HG03558 (cell line): ENCODE measurements at regions not wholly inside any gene's neighbourhood (a gene's known extent, or its start where the extent isn't known, plus 50 kb on each side); places are given as distances from the start of the nearest gene placed in this dataset.

ENCODE experiments used
- ATAC-seq: cut with Tn5 transposase; IDR thresholded peaks from one replicate; pipeline ENCODE4 v1.9.1; 2021; ENCODE audit warnings: moderate number of reproducible peaks; ENCODE audit not compliant: unreplicated experiment; ENCODE audit errors: extremely low read depth

- ATAC-seq, result no peak
These were observed 528.6 kb downstream of the SUCLA2 start for GRCh38 chr13:47472516-47472915.

GRCh38 chr13:47463726-47464125, 537.3 kb downstream of the SUCLA2 start:
- ATAC-seq, result no peak

GRCh38 chr13:47463002-47463401, 538.1 kb downstream of the SUCLA2 start:
- ATAC-seq, result no peak

- ATAC-seq, result no peak
These were observed 539.3 kb downstream of the SUCLA2 start for GRCh38 chr13:47461816-47462215.

GRCh38 chr13:47459512-47459911, 541.6 kb downstream of the SUCLA2 start:
- ATAC-seq, result no peak

- ATAC-seq, result no peak
These were observed 543.4 kb downstream of the SUCLA2 start for GRCh38 chr13:47457626-47458025.

GRCh38 chr13:47455626-47456025, 545.4 kb downstream of the SUCLA2 start:
- no peak for ATAC-seq

GRCh38 chr13:47454986-47455385, 546.1 kb downstream of the SUCLA2 start:
- no peak for ATAC-seq

GRCh38 chr13:47437406-47437805, 540.6 kb upstream of the HTR2A start:
- no peak for ATAC-seq

GRCh38 chr13:47433461-47434005, 536.7 kb upstream of the HTR2A start:
- no peak for ATAC-seq

- no peak for ATAC-seq
These were observed 529.4 kb upstream of the HTR2A start for GRCh38 chr13:47426126-47426849.

GRCh38 chr13:47421525-47421924, 524.7 kb upstream of the HTR2A start:
- no peak for ATAC-seq

GRCh38 chr13:47420568-47420967, 523.7 kb upstream of the HTR2A start:
- no peak for ATAC-seq

GRCh38 chr13:47420020-47420419, 523.2 kb upstream of the HTR2A start:
- ATAC-seq, result no peak

- no peak for ATAC-seq
These were observed 521.5 kb upstream of the HTR2A start for GRCh38 chr13:47418206-47418920.

- ATAC-seq, result no peak
These were observed 520.6 kb upstream of the HTR2A start for GRCh38 chr13:47417485-47417884.

- no peak for ATAC-seq
These were observed 518.2 kb upstream of the HTR2A start for GRCh38 chr13:47415048-47415447.

- no peak for ATAC-seq
These were observed 516.7 kb upstream of the HTR2A start for GRCh38 chr13:47413526-47413925.

GRCh38 chr13:47413112-47413511, 516.3 kb upstream of the HTR2A start:
- ATAC-seq, result no peak

GRCh38 chr13:47409778-47410177, 512.9 kb upstream of the HTR2A start:
- no peak for ATAC-seq

- no peak for ATAC-seq
These were observed 511.9 kb upstream of the HTR2A start for GRCh38 chr13:47408546-47409319.
